ENCODE measurements at regions not wholly inside any gene's neighbourhood (a gene's known extent, or its start where the extent isn't known, plus 50 kb on each side); places are given as distances from the start of the nearest gene placed in this dataset.

DNA sequence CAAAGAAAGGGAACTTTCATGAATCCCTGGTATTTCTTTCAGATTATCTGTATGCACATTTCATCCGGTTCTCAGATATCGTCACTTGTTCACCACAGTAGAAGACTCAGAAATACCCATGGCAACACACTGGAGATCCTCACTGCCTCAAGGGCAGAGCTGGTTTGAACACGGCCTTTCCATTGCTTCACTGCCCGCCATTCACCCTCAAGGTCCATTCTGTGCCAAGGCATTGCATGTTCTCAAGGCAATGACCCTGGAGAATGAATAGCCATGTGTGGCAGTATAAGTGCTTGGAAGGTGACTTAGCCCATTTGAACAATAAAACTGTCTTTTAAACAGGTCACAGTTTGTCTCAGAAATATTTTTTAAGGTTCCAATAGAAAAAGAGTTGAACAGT is 606.5 kb downstream of the IPMK start:
- TF ChIP-seq, protein P1, sequence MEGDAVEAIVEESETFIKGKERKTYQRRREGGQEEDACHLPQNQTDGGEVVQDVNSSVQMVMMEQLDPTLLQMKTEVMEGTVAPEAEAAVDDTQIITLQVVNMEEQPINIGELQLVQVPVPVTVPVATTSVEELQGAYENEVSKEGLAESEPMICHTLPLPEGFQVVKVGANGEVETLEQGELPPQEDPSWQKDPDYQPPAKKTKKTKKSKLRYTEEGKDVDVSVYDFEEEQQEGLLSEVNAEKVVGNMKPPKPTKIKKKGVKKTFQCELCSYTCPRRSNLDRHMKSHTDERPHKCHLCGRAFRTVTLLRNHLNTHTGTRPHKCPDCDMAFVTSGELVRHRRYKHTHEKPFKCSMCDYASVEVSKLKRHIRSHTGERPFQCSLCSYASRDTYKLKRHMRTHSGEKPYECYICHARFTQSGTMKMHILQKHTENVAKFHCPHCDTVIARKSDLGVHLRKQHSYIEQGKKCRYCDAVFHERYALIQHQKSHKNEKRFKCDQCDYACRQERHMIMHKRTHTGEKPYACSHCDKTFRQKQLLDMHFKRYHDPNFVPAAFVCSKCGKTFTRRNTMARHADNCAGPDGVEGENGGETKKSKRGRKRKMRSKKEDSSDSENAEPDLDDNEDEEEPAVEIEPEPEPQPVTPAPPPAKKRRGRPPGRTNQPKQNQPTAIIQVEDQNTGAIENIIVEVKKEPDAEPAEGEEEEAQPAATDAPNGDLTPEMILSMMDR (IDR thresholded peaks at IDR 0.05), result no peak
- no peak for TF ChIP-seq POLR2A (IDR thresholded peaks at IDR 0.05)
- no peak for TF ChIP-seq EP300 (IDR thresholded peaks at IDR 0.05)

Measured in tibial nerve (tissue), 4 donors.